A172 (cell line): ENCODE measurements at regions not wholly inside any gene's neighbourhood (a gene's known extent, or its start where the extent isn't known, plus 50 kb on each side); places are given as distances from the start of the nearest gene placed in this dataset.
"Not testable (repeated sequence)": the region's sequence is repeated elsewhere in the genome, so short reads cannot be mapped to it uniquely, and the experiment has no call there.

Experiments
- DNase-seq: peaks from one replicate; pipeline ENCODE4 v3.0.0-alpha.2; 2015; ENCODE audit warnings: low spot score

DNA sequence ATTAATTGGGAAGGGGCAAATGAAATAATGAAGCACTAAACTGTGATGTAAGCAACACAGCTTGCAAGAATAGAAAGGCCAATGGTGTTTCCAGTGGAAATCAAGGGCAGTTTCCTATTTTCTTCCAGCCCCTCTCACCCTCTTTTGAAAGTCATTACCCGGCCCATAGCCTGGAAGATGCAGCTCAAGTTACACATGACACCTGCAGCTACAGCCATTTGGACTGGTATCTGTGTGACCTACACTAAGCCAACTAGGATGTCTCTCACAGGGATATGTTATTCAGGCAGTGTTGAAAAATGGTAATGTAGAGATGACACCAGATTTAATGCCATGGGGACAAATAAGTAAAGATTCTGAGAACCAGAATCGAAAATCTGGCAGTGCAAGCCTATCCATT lies 439.4 kb upstream of the ZNF462 start:
- DNase-seq, result no peak

DNA sequence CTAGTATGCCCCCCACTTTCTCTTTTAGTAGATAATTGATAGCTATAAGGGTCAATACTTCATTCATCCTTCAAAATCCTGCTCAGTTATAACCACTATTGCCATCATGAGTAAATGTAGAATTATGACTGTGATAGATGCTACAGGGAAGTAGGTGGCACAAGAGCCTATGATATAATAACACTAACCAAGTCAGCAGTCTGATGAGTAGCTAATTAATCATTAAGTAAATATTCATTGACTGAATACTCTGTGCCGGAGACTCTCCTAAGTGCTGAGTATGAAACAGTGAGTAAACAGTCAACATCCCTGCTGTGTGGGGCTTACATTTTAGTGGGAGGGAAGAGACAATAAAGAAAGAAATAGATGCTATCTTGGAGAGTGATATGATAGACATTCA lies 430.3 kb upstream of the ZNF462 start:
- no peak for DNase-seq

DNA sequence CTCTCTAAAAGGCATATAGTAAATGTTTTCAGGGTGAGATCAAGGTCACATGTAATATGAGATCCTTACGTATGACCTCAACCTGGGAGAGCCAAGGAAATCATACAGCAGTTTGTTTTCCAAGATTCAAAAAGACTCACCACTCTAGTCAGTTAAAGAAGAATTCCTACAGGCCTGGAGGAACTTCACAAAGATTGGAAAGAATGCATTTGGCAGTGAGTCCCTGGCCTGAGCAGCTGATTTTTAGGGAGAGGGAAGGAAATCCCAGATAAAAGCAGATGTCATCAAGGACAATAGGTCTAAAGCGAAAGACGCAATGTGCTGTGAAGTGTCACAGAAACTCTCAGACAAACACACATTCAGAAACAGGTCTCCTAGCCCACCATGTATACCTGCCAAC lies 424.0 kb upstream of the ZNF462 start:
- DNase-seq, result no peak

DNA sequence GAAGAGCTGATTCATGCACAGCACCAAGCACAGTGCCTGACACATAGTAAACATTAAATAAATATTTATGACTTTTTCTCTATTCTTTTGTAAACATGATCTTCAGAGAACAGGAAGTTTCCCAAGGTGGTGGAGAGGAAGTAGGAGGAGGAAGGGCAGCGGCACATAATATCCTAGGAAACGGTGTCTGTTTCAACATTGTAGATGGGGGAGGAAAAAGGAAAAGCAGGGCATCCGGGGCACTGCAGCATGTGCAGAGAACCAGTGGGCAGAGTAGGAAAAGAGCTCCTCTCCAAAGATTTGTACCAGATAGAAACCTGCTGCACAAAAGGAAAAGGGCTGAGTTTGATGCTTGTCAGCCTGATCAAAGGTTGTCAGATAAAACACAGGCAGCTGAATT lies 421.7 kb upstream of the ZNF462 start:
- DNase-seq, result no peak

DNA sequence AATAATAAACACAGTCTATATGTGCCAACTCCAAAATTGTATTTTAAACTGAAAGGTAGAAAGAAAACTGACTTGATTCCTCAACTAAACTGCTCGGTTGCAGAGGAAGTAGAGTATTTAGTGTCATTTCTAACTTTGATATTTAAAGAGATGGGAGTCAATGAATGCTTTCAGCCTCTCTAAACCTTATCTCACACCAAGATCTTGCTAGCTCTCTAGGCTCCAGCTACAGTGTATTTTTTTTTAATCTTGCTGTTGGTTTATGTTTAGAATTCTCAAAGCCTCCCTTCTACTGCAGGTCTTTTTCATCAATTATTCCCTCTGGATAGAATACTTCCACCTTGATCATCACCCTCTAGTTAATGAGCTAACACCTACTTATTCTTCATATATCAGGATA lies 419.4 kb upstream of the ZNF462 start:
- DNase-seq, result no peak

DNA sequence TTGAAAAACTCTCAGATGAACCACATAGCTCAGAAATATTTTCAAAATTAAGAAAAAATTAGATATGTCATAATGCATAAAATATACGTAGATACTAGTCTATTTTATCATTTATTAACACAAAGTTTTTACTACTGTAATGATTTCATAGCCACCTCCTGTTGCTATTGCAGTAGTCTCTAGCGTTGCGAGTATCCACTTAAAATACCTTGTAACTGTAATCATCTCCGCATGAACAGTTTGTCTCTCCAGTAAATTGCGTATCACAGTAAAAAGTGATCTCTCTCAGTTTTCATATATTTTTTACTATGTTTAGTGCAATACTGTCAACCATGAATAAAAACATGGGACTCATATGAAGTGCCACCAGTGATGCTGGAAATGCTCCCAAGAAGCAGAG lies 417.9 kb upstream of the ZNF462 start:
- no peak for DNase-seq

DNA sequence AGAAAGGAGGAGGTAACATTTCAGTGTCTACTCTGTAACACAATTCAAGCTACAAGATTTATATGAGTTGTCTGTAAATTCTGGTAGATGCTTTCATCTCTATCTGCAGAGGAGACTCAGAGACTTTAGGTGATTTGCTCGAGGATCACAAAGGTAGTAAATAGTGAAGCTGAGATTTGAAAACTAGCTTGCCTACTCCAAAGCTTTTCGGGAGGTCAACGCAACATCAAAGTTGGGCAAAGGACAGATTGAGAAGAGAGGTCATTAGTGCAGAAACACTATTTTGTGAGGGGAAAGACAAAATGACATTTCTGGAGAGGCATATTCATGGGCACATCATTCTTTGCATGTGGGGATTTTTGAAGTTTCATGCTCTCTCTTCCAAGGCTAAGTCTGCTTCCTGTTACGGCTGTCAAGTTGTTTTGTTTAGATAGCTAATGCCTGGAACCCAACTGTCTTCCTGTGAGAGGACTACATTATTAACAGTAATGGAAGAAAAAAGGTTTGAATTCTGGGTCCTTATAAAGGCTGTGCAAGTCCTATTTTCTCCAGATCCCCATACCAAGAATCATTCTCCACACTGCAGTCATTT lies 413.5 kb upstream of the ZNF462 start:
- DNase-seq, result no peak

DNA sequence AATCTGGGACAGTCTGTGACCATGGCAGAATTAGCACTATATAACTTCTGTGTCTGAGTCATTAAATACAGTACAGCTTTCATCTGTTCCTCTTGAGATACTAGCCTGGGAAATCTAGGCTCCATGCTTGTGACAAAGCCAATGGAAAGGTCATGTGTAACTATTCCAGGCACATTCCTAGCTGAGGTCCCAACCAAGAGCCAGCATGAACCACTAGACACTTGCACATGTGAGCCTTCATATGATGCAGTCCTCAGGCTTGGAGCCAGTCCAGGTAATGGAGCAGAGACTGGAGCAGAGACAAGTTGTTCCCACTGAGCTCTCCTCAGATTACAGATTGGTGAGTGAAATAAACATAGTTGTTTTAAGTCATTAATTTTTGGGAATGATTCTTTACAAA lies 412.4 kb upstream of the ZNF462 start:
- no peak for DNase-seq

DNA sequence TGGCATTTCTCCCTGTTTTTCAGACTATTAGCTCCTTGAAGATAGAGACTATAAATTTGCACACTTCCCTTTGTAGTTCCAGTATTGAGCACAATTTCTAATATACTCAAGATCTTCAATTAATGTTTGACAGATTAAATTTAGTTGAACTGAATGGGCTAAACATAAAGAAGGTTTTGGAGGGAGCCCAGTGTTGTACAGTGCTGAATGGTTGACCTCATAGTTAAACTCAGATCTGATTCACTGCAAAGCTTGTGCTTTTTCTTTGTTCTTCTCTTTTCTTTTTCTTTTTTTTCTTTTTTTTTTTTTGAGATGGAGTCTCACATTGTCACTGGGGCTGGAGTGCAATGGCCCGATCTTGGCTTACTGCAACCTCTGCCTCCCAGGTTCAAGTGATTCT lies 411.7 kb upstream of the ZNF462 start:
- no peak for DNase-seq

DNA sequence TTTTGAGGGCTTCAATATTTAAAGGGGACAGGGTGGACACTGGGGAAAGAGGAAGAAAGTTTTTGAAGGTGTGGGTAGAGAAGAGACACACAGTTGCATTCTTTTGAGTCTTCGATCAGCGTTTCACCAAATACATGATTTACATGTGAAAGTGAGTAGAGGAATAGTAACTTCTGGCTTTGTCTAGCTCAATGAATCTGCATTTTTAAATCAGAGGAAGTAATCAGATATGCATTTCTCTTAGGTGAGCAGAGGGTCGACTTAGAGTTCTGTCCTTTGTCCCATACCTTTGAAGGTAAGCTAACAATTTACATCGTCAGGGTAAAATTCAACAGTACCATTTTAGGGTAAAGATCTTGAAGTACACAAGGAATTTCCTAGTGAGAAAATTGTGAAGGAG lies 406.4 kb upstream of the ZNF462 start:
- no peak for DNase-seq

DNA sequence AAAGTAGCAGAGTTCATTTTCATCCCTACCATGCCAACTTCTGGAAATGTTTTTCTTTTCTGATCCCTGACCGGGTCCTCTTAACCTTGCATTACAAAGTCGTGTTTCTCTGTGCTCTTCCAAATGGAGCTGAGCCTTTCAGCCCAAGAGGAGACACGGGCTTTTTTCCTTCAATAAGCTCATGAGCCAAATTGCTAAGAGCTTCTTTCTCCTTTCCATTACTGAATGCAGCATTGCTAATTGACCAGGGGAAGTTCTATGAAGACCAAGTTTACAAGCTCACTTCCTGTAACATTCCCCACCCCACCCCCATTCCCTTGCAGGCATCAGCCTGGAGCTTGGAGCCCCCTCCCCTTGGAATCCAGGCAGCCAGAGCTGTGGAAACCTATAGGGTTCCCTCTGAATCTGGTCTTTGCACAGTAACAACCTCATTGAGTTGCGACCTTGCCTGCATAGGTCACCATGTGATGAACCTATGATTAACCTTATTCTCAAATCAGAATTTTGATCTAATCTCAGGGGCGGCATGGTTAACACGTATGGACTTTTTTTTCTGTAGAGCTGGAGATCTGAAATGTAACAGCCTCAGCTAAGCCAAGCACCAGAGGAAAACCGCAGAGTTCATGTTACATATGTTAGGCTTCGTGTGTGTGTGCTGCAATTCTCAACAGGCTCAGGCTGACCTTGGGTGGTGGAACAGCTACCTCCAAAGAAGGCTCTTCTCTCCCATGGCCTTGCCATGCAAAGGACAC lies 395.7 kb upstream of the ZNF462 start:
- DNase-seq, result no peak

DNA sequence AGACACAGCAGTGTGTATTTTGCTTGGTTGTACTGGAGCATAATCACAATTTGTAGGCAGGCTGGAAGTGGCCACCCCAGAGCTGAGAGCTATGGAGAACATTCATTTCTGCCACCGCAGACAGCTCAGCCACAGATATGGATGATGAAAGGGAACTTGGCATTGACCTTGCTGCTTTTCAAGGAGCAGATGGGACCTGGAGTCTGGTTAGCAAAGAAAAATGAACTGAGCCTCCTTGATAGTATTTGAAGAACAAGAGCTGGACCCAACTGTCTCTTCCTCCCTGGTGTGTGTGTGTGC lies 395.2 kb upstream of the ZNF462 start:
- no peak for DNase-seq

DNA sequence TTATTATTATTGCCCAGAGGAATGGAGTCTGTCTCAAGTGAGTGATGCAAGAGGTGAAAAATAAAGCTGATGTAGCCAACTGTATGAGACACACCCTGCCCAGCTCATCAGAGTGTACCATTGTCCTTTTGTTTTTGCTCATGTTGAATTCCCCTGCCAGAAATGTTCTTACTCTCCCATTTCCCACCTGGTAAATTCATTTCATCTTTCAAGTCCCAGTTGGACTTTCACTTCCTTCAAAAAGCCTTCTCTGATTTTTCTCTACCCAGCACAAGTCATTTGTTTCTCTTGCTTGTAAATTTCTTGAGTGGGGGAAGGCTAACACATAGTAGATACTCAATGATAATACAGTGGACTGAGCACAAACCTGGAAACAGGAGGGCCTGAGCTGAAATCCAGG lies 394.5 kb upstream of the ZNF462 start:
- no peak for DNase-seq

DNA sequence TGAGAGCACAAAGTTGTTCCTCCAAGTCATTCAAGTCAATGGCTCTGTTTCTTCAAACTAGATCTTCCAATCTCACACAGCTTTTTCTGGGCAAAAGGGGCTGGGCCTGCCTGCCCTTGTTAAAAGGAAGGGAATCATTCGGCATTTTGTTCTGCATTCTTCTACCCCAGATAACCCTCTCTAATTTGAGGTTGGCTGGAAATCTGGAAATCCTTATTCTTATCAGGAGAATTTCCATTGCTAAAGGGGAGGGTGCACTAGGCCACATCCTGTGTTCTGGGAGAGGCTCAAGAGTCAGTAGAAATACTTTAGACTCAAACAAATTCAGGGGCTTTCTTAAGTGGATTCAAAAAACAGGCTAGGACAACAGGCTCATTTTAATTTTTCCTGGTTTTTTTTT lies 384.7 kb upstream of the ZNF462 start:
- no peak for DNase-seq

DNA sequence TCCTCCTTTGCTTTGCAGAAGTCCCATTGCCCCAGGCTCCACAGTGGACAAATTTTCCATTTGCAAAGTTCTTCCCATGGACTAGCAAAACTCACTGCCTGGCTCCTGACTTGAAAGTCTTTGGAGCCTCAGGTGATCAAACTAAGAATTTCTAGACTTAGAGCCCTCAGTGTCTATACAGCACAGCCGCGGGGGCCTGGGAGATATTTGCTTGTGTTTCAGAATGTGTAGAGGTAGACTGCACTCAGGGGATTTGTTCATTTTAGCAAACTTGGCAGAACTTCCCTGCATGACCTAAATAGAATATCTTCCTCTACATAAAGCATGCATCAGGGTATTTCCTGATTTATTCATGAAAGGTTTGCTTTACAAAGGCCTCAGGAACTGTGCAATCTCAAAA lies 384.2 kb upstream of the ZNF462 start:
- no peak for DNase-seq

DNA sequence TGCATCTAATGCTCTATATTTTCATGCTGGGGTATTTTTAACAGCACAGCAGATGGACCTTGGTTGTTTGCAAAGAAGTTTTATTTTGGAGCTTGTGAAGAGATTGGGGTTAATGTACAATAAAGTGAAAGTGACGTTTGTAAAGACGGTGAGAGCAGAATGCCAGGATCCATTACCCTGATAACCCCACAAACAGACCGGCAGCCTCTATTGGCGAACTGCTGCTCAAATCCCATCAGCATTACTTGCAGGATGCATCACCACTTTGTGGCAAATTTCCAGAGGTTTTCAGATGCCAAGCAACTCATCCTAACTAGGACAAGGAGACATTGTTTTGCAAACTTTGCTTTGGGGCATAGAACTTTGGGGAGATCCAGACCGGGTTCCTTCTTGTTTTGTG lies 383.3 kb upstream of the ZNF462 start:
- DNase-seq, result no peak

DNA sequence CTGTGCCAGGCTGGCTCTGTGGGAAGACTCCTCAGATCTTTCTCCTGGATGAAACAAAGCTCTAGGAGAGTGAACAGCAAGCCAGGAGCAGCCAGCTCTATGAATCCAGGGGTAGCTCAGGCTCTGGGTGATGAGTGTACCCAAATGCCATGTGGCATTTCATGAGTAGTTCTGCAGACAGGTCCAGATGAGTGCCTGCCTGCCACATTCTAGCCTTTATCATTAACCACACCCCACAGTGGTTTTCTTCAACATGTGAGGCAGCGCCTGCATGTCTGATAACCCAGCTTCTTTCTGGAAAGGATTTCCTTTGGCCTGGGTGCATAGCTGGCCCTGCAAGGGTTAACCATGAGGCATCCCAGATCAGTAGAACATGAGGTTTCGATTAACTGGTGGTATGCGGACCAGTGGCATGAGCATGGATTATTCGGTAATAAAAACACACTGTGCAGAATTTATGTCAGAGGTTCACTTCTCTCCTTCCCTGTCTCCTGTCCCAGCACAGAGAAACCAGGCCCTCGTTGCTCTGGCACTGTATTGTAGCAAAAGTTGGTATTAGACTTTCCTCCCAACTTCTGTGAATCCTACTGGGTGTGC lies 381.9 kb upstream of the ZNF462 start:
- DNase-seq, result no peak

DNA sequence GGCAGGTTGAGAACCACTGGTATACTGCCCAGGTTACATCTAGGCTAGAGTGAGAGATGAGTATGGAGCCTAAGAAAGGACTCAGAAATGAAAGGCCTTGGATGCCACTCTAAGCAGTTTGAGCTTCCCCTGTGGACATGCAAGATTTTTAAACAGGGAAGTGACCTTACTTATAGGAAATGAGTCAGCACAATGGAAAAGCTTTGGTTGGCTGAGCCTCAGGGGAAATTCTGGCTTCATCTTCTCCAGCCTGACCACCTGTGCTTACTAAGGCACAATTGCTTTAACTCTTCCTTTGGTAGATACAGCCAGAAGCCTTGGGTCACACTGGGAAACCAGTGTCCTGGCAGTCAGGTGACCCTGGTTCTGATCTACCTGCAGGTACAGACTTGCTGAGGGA lies 380.2 kb upstream of the ZNF462 start:
- peak; percentile 25 for DNase-seq

DNA sequence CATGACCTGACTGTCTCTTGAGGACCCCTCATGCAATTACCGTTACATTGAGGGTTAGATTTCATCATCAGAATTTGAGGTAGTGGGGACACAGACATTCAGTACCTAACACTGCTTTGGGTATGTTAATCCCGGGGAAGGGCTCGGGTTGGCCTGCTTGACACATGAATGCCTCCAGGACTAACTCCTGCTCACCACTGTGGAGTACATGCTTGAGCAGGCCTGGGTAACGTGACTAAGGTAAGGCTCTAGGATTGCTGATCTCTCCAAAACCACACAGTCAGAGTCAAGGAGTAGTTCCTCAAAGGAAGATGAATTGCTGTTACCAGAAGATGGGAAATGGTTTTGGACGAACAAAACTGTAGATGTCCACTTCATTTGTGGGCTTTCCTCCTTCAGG lies 376.3 kb upstream of the ZNF462 start:
- no peak for DNase-seq

DNA sequence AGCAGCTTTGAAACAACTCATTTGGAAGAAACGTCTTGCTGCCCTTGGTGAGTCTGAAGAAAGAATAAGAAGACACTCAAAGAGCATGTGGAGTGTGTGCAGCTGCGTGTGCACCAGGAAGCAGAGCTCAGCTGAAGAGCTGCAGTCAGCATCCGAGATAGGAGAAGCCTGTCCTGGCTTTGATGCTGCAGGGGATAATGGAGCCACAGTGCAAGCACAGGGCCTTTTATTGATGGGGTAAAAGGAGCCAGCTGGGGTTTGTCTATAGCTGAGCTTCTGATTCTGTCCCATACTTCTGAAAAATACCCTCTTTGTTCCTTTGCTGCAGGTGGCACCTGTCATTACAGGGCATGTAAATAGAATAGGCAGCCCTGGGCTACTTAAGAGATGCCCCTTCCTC lies 375.7 kb upstream of the ZNF462 start:
- no peak for DNase-seq

DNA sequence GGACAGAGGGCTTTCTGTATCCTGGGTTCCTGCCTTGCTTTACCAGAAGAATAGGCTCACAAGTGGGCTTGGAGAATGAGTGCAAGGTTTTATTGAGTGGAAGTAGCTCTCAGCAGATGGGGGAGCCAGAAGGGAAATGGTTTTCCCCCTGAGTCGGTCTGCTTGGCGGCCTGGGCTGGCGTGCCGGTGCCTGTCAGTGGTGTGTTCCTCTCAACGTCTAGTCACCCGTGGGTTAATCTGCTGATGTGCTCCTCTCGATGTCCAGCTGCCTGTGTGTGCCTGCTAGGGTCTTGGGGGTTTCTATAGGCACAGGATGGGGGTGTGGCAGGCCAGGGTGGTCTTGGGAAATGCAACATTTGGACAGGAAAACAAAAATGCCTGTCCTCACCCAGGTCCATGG lies 370.8 kb upstream of the ZNF462 start:
- not testable (repeated sequence) for DNase-seq

DNA sequence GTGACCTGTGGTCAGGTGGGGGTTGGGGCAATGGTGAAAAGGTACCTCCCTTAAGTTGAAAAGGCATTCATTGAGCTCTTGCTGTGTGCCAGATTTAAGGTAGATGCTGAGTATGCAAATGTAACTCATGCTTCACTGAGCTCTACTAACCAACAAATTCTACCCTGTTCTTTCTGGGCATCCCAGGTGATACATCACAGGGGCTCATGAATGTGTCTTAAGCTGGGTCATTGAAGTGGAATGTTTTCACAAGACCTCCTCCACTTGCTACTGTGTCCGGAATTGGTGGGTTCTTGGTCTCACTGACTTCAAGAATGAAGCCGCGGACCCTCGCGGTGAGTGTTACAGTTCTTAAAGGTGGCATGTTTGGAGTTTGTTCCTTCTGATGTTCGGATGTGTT lies 362.8 kb upstream of the ZNF462 start:
- DNase-seq, result no peak

DNA sequence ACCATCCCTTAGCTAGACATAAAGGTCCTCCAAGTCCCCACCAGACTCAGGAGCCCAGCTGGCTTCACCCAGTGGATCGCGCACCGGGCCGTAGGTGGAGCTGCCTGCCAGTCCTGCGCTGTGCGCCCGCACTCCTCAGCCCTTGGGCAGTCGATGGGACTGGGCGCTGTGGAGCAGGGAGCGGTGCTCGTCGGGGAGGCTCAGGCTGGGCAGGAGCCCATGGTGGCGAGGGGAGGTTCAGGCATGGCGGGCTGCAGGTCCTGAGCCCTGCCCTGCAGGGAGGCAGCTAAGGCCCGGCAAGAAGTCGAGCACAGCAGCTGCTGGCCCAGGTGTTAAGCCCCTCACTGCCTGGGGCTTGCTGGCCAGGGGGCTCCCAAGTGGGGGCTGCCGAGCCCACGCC lies 361.8 kb upstream of the ZNF462 start:
- not testable (repeated sequence) for DNase-seq

DNA sequence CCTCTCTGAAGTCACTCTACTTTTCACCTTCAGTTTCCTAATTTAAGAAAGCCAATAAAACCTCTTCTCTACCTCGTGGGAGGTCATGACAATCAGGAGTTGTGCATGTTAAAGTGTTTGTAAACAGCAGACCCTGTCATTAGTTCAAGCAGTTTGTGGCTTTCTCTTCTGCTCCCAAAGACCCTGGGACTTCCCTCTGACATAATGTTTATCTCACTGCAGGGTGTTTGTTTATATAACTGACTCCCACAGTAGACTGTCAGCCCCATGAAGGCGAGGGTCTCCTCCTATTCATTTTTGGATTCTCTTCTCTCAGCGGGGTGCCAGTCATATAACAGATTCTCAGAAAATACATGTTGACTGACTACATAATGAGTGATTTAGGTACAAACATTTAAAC lies 360.0 kb upstream of the ZNF462 start:
- no peak for DNase-seq
